Fibroblast of skin of abdomen (primary cell): ENCODE measurements at regions not wholly inside any gene's neighbourhood (a gene's known extent, or its start where the extent isn't known, plus 50 kb on each side); places are given as distances from the start of the nearest gene placed in this dataset.
"Not testable (repeated sequence)": the region's sequence is repeated elsewhere in the genome, so short reads cannot be mapped to it uniquely, and the experiment has no call there.

Experiments used
- DNase-seq: peaks from one replicate; pipeline ENCODE4 v3.0.0-alpha.2; 2013

DNA sequence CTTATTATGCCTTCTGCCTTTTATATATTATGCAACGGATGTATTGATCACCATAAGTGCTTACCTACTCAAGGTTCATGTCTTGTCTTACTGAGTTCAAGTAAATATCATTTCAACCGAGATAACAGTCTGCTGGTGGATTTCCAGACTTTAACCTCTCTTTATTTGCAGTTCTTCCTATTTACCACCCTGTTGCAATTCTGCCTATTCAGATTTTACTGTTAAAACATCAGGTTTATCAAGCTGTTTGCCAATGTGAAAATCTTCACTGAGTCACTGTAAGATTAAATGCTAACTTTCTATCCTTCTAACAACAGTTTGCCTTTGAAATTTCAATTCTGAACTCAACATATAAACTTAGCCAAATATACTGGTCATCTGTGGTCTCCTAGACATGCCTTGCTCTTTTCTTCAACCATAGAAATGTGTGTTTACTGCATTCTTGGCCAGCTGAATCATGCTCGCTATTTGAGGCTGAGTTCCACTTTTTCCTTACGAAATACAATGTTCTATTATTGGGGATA, 471.7 kb upstream of the RORB start:
- DNase-seq = peak; percentile 1

DNA sequence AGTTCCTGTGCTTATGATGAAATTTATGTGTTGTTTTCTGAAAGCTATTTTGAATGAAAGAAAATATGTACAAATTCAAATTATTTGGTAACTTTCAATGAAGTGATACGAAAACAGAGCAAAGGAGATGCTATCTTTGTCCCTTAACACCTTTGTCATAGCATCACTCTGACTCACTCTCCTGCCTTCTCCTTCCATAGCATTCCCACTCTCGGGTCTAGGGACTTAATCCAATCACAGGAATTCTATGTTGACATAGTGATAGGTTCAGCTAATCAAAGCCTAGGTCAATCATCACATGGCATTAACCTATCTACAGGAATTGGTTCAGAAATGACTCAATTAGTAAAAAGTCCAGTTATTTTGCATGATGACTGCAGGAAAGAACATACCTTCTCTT, 464.7 kb upstream of the RORB start:
- no peak for DNase-seq

DNA sequence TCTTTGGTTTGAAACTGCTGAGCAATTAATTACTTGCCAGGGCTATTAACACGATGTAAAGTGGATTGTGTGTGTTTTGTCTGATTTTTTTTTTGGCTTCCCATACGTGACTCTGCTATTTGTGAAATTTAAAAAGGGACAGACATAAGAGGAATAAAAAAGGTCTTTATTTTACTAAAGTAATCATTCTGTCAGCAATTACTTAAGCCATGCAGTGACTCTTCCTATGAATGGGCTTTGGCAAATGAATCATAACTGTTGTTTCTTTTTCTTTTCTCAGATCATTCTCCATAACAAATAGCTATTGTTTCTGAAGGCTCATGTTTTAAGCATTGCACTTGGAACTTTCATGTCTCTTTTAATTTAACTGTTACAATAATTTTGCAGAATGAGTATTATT, 461.3 kb upstream of the RORB start:
- no peak for DNase-seq

DNA sequence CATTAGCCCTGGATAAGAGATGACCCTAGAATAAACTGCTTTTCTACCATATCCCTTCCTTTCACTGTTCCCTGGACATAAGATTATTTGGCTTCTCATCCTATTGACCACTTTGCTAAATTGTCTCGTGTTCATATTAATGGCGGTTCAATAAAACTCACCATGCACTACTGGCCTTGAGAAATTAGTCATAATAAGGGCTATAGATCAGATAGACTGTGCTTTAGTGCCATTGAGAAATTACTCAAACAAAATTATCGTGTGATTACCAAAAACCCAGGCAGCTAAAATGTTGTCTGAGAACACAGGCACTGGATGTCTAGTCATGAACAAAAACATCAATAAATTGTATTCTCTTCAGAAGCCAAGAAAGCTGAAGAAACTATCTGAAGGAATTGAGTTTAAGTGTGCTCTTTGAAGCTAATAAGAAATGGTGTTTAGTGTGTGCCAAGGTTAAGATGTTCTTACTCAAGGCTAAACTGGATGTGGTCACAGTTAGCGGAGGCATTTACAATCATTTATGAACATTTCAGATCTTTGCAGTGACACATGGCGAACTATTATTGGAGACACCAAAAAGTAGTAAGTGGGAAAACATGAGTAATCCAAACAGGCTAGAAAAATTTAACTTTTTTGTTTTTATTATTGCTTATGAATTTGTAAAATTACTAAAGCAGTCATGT, 460.4 kb upstream of the RORB start:
- DNase-seq = no peak

DNA sequence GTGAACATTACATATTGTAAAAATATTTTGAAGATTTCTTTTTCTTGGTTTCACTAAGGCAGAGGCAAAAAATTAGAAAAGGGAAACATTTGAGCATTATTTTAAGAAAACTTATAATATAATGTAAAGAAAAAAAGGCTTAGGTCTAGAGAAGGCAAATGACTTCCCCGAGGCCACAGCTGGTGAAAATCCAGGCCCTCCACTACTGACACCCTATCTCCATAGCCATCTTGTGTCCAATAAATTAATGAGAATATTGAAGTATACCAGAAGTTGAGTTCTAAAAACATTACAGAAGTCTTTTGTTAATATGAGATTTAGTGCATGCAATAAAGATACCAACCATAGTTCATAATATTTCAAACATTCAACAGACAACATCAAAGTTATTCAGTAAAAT, 459.9 kb upstream of the RORB start:
- no peak for DNase-seq

DNA sequence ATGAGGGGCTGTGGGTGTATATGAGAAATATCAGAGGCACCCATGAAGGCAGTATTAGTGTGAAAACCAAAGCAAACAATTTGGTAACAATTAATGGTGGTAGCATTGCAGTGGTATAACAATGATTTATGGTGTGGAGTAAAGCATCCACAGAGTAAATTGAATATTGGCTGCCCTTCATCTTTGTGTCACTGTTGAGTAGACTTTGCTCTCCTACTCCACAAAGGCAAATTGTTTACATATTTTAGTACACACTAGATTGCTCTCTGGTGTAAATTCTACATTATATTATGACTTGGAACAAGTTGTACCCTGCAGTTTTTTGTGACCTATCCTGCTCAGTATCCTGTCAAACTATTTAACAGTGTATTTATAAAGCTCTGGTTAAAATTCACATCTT, 455.5 kb upstream of the RORB start:
- no peak for DNase-seq

DNA sequence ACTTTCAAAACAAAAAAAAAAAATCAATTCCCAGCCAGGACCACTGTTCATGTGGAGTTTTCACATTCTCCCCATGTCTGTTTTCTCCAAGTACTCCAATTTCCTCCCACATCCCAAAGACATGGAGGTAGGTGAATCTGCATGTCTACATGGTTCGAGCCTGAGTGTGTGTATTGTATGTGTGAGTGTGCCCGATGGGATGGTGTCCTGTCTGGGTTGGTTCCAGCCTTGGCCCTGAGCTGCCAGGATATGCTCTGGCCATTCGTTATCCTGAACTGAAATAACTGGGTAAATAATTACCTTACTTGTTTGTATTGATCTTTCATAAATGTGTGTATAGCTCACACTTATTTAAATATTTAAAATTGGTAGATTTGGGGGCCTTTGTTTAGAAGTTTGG, 452.3 kb upstream of the RORB start:
- DNase-seq = no peak

DNA sequence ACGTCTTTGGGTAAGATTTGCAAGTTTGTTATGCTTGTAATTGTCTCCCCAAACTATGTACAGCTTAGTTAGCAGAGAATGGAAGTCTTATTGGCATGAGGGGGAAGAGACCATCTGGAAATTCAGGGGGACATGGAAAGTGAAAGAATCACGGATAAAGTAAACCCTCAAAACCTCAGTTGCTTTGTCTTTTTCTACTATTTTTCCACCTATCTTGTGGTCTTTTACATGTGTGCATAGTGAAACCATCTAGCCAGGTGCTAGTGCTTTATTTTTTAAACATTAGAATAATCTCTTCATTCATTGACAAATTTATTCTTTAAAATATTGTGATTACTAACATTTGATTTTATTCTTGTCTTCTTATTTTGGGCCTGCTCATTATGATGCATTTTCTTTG, 441.1 kb upstream of the RORB start:
- DNase-seq = no peak

DNA sequence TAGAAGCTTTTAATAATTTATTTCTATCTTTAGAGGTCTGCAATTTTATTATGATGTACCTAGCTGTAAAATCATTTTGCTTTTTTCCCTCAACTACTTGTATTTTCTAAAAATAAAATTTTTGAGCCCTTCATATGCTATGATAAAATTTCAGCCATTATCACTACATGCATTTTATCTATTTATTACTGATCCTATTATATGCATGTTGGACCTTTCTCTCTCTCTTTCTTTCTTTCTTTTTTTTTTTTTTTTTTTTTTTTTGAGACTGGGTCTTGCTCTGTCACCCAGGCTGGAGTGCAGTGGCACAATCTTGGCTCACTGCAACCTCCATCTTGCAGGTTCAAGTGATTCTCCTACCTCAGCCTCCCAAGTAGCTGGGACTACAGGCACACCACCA, 440.1 kb upstream of the RORB start:
- not testable (repeated sequence) for DNase-seq

DNA sequence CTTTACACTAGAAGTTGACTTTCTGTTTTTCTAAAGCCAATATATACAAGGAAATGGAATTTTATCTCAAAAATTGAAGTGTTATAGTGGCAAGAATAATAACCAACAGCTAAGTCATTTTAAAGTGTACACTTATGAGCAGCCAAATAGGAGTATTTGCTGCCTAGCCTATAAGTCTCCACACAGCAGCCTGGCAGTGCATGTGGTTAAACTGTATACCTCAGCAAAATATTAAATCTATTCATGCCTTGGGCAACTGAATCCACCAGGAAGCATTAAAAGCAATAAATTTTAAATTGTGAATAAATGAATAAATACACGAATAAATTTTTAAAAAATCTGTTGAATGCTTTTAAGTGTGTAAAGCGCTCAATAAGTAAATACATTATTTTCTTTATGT, 432.4 kb upstream of the RORB start:
- DNase-seq = no peak

DNA sequence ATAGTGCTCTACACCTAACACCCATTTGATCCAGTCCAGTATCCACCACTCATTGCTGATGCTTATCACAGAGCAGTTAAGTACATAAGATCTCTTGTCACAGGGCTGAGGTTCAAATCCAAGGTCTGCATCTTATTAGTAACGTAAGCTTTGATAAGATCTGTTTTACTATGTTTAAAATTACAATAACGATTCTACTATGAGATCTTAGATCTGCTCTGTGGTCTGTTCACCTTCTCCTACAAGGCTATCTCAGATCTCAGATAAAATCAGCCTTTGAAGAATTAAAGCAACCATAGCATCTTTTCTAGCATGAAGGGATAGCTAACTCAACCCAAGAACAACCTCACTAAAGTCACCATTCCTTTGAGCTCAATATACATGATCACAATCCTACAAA, 431.0 kb upstream of the RORB start:
- DNase-seq = no peak

DNA sequence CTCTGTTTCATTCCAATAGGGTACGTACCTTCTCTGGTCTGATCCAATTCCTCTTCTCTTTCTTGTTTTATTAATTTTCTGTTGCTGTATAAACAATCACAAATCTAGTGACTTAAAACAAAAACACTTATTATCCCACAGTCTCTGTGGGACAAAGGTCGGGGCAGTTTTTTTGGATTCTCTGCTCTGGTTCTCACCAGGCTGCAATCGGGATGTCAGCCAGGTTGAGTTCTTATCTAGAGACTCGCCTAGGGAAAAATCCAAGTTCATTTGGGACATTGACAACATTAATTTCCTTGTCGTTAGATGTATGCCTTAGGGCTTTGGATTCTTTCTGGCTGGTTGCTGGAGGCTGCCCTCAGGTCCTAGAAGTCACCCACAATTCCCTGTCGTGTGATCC, 430.5 kb upstream of the RORB start:
- DNase-seq = no peak

DNA sequence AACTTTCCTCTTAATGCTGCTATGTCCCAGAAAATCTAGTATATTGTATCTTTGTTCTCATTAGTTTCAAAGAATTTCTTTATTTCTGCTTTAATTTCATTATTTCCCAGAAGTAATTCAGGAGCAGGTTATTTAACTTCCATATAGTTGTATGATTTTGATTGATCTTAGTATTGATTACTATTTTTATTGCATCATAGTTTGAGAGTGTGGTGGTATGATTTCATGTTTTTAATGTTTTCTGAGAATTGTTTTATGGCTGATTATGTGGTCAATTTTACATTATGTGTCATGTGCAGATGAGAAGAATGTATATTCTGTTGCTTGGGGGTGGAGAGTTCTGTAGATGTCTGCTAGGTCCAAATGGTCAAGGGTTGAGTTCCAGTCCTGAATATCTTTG, 425.6 kb upstream of the RORB start:
- no peak for DNase-seq

DNA sequence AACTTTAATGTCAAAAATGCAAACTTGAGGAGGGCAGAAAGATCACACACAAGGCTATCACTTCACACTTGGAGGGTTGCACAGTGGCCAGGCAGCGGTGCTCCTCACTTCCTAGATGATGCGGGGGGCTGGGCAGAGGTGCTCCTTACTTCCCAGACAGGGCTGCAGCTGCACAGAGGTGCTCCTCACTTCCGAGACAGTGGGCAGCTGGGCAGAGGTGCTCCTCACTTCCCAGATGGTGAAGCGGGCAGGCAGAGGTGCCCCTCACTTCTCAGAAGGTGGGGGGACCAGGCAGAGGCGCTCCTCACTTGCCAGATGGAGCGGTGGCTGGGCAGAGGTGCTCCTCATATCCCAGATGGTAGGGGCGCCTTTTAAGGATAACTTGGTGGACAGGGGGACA, 423.2 kb upstream of the RORB start:
- no peak for DNase-seq

DNA sequence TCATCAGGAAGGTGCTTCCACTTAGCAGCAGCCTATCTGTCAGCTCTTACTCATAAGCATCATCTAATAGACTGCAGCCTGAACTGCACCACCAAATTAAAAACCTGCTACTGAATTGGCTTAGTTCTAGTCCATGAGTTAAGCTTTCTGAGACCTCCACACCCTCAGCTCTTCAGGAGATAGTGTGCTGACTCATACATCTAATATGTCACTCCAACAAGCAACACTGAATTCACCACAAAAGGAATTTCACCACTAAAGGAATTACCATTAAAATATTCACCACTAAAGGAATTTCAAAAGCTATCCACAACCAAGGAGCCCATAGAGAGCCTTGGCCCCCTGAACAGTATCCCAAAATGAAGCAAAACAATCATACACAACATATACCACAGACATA, 418.5 kb upstream of the RORB start:
- no peak for DNase-seq

DNA sequence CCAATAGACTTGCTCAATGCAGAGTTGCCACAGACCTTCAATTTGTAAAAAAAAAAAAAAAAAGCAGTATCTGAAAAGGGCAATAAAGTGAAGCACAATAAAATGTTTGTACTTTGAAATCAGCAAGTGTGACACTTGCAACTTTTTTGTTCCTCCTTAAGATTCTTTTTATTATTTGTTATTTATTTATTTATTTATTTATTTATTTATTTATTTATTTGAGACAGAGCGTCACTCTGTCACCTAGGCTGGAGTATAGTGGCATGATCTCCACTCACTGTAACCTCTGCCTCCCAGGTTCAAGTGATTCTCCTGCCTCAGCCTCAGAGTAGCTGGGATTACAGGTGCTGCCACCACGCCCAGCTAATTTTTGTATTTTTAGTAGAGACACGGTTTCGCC, 416.5 kb upstream of the RORB start:
- DNase-seq = not testable (repeated sequence)

DNA sequence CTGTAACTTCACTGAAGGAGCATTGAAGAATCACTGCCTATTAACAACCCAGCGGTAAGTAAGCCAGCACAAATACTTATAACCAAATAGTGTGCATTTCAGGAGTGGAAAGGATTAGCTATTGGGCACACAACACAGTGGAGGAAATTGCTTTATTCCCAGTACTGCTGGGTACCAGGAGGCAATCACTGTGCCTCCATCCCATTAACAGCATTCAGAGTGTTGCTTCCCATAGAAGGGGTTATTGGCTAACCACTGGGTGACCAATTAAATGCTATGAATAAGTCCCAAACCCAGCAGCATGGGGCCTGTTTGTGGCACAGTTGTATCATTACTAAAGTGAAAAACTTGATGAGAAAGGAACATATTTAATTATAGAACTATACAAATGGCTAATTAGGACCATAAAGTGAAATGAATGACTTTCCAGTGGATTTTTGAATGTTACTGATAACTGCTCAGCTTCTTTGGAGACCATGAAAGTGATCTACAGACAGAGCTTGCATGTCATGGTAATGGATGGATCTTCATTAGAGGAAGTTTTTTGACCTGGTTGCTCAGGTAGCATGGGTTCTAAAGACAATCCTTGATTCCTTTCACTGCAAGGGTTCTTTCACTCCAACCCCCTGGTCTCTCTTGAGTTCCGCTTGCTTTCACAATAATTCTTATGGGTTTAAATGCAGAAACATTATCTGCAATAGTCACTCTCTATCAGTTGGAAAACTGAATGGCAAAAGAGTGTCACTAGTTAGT, 413.3 kb upstream of the RORB start:
- DNase-seq = no peak

DNA sequence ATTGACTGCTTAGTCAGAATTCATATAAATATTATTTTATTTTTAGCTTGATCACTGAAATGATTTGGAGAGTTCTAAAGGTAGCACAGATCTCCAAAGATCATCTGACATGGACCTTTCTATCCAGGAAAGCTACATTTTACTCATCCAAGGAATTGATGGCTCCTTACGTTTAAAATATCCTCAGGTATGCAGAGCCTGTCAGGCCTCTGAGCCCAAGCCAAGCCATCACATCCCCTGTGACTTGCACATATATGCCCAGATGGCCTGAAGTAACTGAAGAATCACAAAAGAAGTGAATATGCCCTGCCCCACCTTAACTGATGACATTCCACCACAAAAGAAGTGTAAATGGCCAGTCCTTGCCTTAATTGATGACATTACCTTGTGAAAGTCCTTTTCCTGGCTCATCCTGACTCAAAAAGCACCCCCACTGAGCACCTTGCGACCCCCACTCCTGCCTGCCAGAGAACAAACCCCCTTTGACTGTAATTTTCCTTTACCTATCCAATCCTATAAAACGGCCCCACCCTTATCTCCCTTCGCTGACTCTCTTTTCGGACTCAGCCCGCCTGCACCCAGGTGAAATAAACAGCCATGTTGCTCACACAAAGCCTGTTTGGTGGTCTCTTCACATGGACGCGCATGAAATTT, 411.6 kb upstream of the RORB start:
- DNase-seq = not testable (repeated sequence)

DNA sequence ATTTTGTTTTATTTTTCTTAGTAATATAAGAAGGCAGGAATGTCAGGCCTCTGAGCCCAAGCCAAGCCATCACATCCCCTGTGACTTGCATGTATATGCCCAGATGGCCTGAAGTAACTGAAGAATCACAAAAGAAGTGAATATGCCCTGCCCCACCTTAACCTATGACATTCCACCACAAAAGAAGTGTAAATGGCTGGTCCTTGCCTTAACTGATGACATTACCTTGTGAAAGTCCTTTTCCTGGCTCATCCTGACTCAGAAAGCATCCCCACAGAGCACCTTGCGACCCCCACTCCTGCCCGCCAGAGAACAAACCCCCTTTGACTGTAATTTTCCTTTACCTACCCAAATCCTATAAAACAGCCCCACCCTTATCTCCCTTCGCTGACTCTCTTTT, 406.2 kb upstream of the RORB start:
- DNase-seq = not testable (repeated sequence)

DNA sequence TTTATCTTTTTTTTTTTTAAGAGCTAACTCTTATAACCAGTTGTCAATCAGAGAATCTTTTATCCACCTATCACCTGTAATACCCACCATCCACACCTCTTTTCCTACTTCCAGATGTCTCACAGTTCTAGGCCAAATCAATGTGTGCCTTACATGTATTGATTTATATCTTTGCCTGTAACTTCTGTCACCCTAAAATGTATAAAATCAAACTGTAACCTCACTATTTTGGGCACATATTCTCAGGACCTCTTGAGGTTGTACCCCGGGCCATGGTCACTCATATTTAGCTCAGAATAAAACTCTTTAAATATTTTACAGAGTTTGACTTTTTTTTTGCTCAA, 404.7 kb upstream of the RORB start:
- no peak for DNase-seq

DNA sequence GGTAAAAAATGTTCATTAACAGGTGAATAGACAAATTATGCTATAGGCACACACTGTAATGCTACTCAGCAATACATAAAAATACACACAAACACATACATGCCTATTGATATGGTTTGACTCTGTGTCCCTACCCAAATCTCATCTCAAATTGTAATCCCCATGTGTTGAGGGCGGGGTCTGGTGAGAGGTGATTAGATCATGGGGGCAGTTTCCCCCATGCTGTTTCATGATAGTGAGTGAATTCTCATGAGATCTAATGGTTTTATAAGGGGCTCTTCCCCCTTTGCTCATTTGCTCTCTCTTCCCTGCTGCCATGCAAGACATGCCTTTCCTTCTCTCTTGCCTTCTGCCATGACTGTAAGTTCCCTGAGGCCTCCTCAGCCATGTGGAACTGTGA, 403.1 kb upstream of the RORB start:
- DNase-seq = not testable (repeated sequence)

DNA sequence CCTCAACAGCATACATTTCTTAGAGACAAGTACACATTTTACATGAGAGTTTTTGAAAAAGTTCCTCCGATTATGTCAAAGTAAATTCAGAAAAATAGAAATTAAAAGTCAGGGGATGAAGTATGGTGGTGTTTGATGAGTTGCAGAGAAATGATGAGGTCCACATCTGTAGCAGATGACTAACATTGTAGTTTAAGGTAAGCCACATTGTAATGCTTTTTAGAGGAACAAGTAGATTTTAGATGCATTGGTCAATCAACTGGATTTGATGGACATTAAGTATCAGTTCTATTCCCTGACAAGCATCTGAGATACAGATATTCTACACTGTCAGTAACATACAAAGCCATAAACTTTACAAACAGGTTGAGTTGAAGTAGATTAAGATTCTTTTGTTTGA, 402.4 kb upstream of the RORB start:
- DNase-seq = no peak

DNA sequence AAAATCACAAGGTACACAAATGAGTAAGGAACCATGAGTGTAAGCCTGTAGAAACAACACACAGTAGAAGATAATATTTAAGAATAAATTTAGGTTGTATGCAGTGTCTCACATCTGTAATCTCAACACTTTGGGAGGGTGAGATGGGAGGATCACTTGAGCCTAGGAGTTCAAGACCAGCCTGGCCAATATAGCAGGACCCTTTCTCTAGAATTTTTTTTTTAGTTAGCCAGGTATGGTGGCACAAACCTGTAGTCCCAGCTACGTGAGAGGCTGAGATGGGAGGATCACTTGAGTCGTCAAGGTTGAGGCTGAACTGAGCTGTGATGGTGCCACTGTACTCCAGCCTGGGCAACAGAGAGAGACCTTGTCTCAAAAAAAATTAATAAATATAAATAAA, 401.2 kb upstream of the RORB start:
- no peak for DNase-seq

DNA sequence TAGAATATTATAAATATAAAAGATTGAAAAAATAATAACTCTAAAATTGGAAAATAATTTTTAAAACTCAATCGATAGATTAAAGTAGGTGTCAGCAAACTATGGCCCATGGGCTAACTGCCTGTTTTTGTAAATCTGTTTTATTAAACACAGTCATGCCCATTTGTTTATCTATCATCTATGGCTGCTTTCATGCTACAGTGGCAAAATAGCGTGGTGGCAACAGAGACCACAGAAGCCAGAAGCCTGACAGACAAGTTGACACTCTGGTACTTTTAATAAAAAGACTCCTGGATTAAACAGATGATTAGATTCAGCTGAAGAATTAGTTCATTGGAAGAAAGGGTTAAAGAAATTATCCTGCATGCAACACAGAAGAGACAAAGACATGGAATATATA, 400.7 kb upstream of the RORB start:
- no peak for DNase-seq
